Inflammatory macrophage treated with lipopolysaccharide for 4 hours (primary cell): ENCODE measurements at regions not wholly inside any gene's neighbourhood (a gene's known extent, or its start where the extent isn't known, plus 50 kb on each side); places are given as distances from the start of the nearest gene placed in this dataset.

Experiments
- DNase-seq: peaks from one replicate; pipeline ENCODE4 v3.0.0-alpha.2; 2020

DNA sequence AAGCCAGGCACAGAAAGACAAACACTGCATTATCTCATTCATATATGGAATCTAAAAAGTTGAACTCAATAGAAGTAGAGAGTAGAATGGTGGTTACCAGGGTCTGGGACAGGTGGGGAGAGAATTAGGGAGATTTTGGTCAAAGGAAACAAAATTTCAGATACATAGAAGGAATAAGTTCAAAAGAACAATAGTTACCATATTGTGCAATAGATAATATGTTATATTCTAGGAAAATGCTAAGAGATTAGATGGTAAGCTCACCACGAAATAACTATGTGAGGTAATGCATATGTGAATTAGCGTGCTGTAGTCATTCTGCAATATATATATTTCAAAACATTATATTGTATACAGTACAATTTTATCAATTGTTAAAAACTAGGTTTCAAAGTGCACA, 442.5 kb downstream of the KCNH5 start:
- DNase-seq, result no peak

DNA sequence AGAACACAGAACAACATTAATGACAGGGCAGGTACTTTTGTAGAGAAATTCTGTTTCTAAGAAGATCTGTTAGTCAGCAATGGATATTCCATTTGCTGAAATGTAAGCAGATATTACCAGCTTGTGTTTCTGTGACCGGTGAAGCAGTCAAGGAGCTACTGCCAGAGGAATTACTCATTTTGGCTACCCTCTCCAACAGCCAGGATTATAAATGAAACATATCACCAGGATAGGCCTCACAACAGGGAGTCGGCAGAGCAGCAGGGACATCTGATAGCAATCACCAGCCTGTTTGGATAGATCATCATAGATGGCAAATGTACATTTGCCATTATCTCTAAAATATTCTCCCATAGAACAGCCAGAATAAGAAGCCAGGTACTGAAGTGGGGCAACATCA, 440.7 kb downstream of the KCNH5 start:
- no peak for DNase-seq

- no peak for DNase-seq
Measured at GRCh38 chr14:62614122-62614521, 431.1 kb downstream of the KCNH5 start.

GRCh38 chr14:62616668-62617067, 428.6 kb downstream of the KCNH5 start:
- no peak for DNase-seq

DNA sequence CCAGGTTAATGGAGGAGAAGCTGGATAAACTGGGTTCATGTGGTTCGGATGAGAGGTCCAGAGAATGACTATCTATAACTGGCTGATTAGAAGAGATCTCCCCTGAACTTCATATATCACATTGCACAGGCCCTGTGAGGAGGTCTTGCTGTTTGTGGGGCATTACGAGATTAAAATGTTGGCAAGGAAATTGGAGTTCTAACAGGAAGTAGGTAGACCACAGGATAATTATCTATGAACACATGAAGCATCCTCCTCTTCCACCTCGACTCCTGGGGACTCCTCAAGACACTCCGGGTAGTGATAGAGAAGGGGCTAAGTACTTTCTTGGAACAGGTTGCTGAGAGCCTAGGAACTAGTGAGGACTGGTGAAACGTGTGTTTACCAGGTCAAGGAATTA, 418.8 kb downstream of the KCNH5 start:
- no peak for DNase-seq

DNA sequence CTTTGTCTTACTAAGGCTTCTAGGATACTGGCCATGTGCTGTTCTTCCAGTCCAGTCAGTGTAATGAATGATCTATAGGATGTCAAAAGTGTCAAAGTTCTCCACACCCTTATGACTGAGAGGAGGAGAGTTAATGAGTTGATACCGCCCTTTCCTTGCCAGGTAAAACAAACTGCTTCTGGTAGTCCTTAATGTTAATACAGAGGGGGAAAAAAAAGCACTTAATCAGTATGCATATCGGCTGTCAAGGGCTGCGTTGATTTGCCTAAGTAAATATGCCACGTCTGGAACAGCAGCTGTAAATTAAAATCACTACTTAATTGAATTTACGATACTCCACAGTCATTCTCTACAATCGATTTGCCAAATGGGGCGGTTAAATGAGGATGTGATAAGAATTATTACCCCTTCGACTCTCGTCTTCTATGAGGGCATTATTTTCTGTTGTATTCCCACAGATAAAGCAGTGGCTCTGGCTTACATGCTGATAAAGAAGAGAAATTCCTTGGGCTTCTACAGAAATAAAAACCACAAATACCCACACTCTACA, 416.0 kb downstream of the KCNH5 start:
- no peak for DNase-seq

GRCh38 chr14:62631176-62631575, 414.1 kb downstream of the KCNH5 start:
- DNase-seq, result no peak

DNA sequence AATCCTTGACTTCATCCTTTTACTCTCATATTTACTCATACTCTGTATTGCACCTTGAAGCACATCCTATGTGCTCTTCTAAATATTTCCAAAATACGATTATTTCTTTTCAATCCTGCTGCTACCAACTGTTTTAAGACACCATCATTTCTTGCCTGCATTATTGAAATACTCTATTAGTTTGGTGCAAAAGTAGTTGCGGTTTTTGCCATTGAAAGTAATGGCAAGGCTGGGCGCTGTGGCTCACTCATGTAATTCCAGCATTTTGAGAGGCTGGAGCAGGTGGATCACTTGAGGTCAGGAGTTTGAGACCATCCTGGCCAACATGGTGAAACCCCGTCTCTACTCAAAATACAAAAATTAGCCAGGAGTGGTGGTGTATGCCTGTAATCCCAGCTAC, 412.5 kb downstream of the KCNH5 start:
- DNase-seq, result no peak

- DNase-seq, result no peak
Measured at GRCh38 chr14:62645649-62646048, 399.6 kb downstream of the KCNH5 start.
